Urinary bladder (tissue), 3 donors: ENCODE measurements at regions not wholly inside any gene's neighbourhood (a gene's known extent, or its start where the extent isn't known, plus 50 kb on each side); places are given as distances from the start of the nearest gene placed in this dataset.

Experiments
- DNase-seq: peaks from one replicate; pipeline ENCODE4 v3.0.0-alpha.2; 2015; ENCODE audit errors: extremely low spot score
- H3K27ac ChIP-seq: one replicate; pipeline ENCODE4 v1.5.1; 2013; ENCODE audit warnings: low read depth, mild to moderate bottlenecking, moderate library complexity
- H3K36me3 ChIP-seq: one replicate; pipeline ENCODE4 v1.6.1; 2013; ENCODE audit warnings: mild to moderate bottlenecking, moderate library complexity; ENCODE audit not compliant: insufficient read depth
- H3K4me1 ChIP-seq: one replicate; pipeline ENCODE4 v1.6.1; 2013; ENCODE audit warnings: mild to moderate bottlenecking, moderate library complexity; ENCODE audit not compliant: insufficient read depth
- H3K4me3 ChIP-seq: one replicate; pipeline ENCODE4 v1.5.1; 2013; ENCODE audit warnings: low read depth, low read length
- WGBS: extraction: QIAGEN DNeasy Blood & Tissue Kit; methylation state at CpG from one replicate; pipeline ENCODE4 v1.1.7; 2013; 5-methylcytosine and 5-hydroxymethylcytosine counted together
- donor health status: healthy with polysubstance abuse.
- donor health status: healthy.

- H3K4me1 ChIP-seq, result no peaks in the 10 kb centered on the region
- DNase-seq, result no peak
- no peak overlapping the region for H3K4me3 ChIP-seq
- H3K27ac ChIP-seq, result no peak overlapping the region
- no peaks in the 10 kb centered on the region for H3K36me3 ChIP-seq
These were observed 77.7 kb upstream of the KITLG start for GRCh38 chr12:88658009-88658408.

- no peak overlapping the region for H3K4me3 ChIP-seq
- H3K27ac ChIP-seq, result no peak overlapping the region
- H3K4me1 ChIP-seq, result no peaks in the 10 kb centered on the region
- no peaks in the 10 kb centered on the region for H3K36me3 ChIP-seq
- no peak for DNase-seq
These were observed 70.4 kb upstream of the KITLG start for GRCh38 chr12:88650715-88651114.

- DNase-seq, result no peak
- no peaks in the 10 kb centered on the region for H3K4me1 ChIP-seq
- H3K27ac ChIP-seq, result no peak overlapping the region
- H3K36me3 ChIP-seq, result no peaks in the 10 kb centered on the region
- 94% methylated on average over 1 of the region's 1 CpG for WGBS
- H3K4me3 ChIP-seq, result no peak overlapping the region
These were observed 68.4 kb upstream of the KITLG start for GRCh38 chr12:88648625-88649024.

- Histone ChIP-seq H3K4me3 (no peak overlapping the region), H3K27ac (no peak overlapping the region), H3K36me3 (no peaks in the 10 kb centered on the region), H3K4me1 (no peaks in the 10 kb centered on the region)
- no peak for DNase-seq
These were observed 66.6 kb upstream of the KITLG start for GRCh38 chr12:88646824-88647223.

GRCh38 chr12:88645816-88646215, 65.5 kb upstream of the KITLG start:
- Histone ChIP-seq H3K36me3 (no peaks in the 10 kb centered on the region), H3K4me1 (no peaks in the 10 kb centered on the region), H3K4me3 (no peak overlapping the region), H3K27ac (no peak overlapping the region)
- WGBS, result 76% methylated on average over 1 of the region's 1 CpG
- DNase-seq, result no peak

- H3K36me3 ChIP-seq, result no peaks in the 10 kb centered on the region
- 89% methylated on average over 7 of the region's 7 CpGs for WGBS
- no peaks in the 10 kb centered on the region for H3K4me1 ChIP-seq
- no peak for DNase-seq
- no peak overlapping the region for H3K4me3 ChIP-seq
- no peak overlapping the region for H3K27ac ChIP-seq
These were observed 64.9 kb upstream of the KITLG start for GRCh38 chr12:88644946-88645702.

GRCh38 chr12:88643685-88644084, 63.4 kb upstream of the KITLG start:
- WGBS, result 69% methylated on average over 2 of the region's 2 CpGs
- H3K27ac ChIP-seq, result peak overlapping the region; percentile 38
- DNase-seq, result no peak
- no peaks in the 10 kb centered on the region for H3K36me3 ChIP-seq
- no peak overlapping the region for H3K4me3 ChIP-seq
- H3K4me1 ChIP-seq, result peaks cover 2% of the 10 kb centered on the region

- peaks cover 2% of the 10 kb centered on the region for H3K4me1 ChIP-seq
- no peak overlapping the region for H3K4me3 ChIP-seq
- no peaks in the 10 kb centered on the region for H3K36me3 ChIP-seq
- 83% methylated on average over 1 of the region's 1 CpG for WGBS
- DNase-seq, result no peak
- no peak overlapping the region for H3K27ac ChIP-seq
These were observed 62.6 kb upstream of the KITLG start for GRCh38 chr12:88642675-88643431.

GRCh38 chr12:88638966-88639760, 58.9 kb upstream of the KITLG start:
- Histone ChIP-seq H3K4me3 (no peak overlapping the region), H3K27ac (no peak overlapping the region), H3K36me3 (no peaks in the 10 kb centered on the region), H3K4me1 (peaks cover 2% of the 10 kb centered on the region)
- 24% methylated on average over 6 of the region's 6 CpGs for WGBS
- DNase-seq, result no peak

GRCh38 chr12:88638388-88638787, 58.1 kb upstream of the KITLG start:
- Histone ChIP-seq H3K4me3 (no peak overlapping the region), H3K4me1 (peaks cover 2% of the 10 kb centered on the region), H3K36me3 (no peaks in the 10 kb centered on the region), H3K27ac (no peak overlapping the region)
- DNase-seq, result no peak
- WGBS, result 78% methylated on average over 3 of the region's 3 CpGs

GRCh38 chr12:88634008-88634407, 53.7 kb upstream of the KITLG start:
- Histone ChIP-seq H3K36me3 (no peaks in the 10 kb centered on the region), H3K4me3 (no peak overlapping the region), H3K4me1 (no peaks in the 10 kb centered on the region), H3K27ac (no peak overlapping the region)
- DNase-seq, result no peak
- 60% methylated on average over 1 of the region's 1 CpG for WGBS

GRCh38 chr12:88633312-88633711, 53.0 kb upstream of the KITLG start:
- no peak overlapping the region for H3K27ac ChIP-seq
- no peak for DNase-seq
- H3K4me3 ChIP-seq, result no peak overlapping the region
- whole genome bisulfite sequencing, result 80% methylated on average over 1 of the region's 1 CpG
- no peaks in the 10 kb centered on the region for H3K4me1 ChIP-seq
- H3K36me3 ChIP-seq, result no peaks in the 10 kb centered on the region

- Histone ChIP-seq H3K27ac (no peak overlapping the region), H3K4me3 (no peak overlapping the region), H3K4me1 (no peaks in the 10 kb centered on the region), H3K36me3 (no peaks in the 10 kb centered on the region)
- peak; percentile 46 for DNase-seq
These were observed 50.3 kb upstream of the KITLG start for GRCh38 chr12:88630561-88630960.
